GM21360 (cell line): ENCODE measurements at regions not wholly inside any gene's neighbourhood (a gene's known extent, or its start where the extent isn't known, plus 50 kb on each side); places are given as distances from the start of the nearest gene placed in this dataset.
"Not testable (repeated sequence)": the region's sequence is repeated elsewhere in the genome, so short reads cannot be mapped to it uniquely, and the experiment has no call there.

Experiments used
- ATAC-seq: cut with Tn5 transposase; IDR thresholded peaks from one replicate; pipeline ENCODE4 v1.9.1; 2021; ENCODE audit warnings: mild to moderate bottlenecking, moderate library complexity; ENCODE audit not compliant: unreplicated experiment

GRCh38 chr21:19197950-19198349, 794.4 kb upstream of the TMPRSS15 start:
- ATAC-seq: no peak

- no peak for ATAC-seq
Observed at GRCh38 chr21:19198801-19199200, 795.2 kb upstream of the TMPRSS15 start.

GRCh38 chr21:19218163-19218562, 814.6 kb upstream of the TMPRSS15 start:
- ATAC-seq: no peak

GRCh38 chr21:19224090-19224489, 820.5 kb upstream of the TMPRSS15 start:
- ATAC-seq: no peak

GRCh38 chr21:19228226-19228625, 824.6 kb upstream of the TMPRSS15 start:
- ATAC-seq: no peak

GRCh38 chr21:19233841-19234240, 830.3 kb upstream of the TMPRSS15 start:
- ATAC-seq: not testable (repeated sequence)

- ATAC-seq: no peak
Observed at GRCh38 chr21:19236209-19236608, 832.6 kb upstream of the TMPRSS15 start.

- ATAC-seq: no peak
Observed at GRCh38 chr21:19237608-19238007, 834.0 kb upstream of the TMPRSS15 start.

GRCh38 chr21:19239696-19240095, 836.1 kb upstream of the TMPRSS15 start:
- no peak for ATAC-seq

GRCh38 chr21:19244502-19245187, 841.1 kb upstream of the TMPRSS15 start:
- no peak for ATAC-seq

- ATAC-seq: no peak
Observed at GRCh38 chr21:19245188-19245580, 841.6 kb upstream of the TMPRSS15 start.

- no peak for ATAC-seq
Observed at GRCh38 chr21:19246018-19246417, 842.4 kb upstream of the TMPRSS15 start.

GRCh38 chr21:19256934-19257660, 853.5 kb upstream of the TMPRSS15 start:
- ATAC-seq: no peak

GRCh38 chr21:19261731-19262376, 858.3 kb upstream of the TMPRSS15 start:
- ATAC-seq: no peak

GRCh38 chr21:19266636-19267035, 863.1 kb upstream of the TMPRSS15 start:
- no peak for ATAC-seq

- no peak for ATAC-seq
Observed at GRCh38 chr21:19268686-19269085, 865.1 kb upstream of the TMPRSS15 start.

GRCh38 chr21:19275065-19275464, 871.5 kb upstream of the TMPRSS15 start:
- ATAC-seq: no peak

- ATAC-seq: no peak
Observed at GRCh38 chr21:19276665-19277064, 873.1 kb upstream of the TMPRSS15 start.

- no peak for ATAC-seq
Observed at GRCh38 chr21:19286876-19287275, 883.3 kb upstream of the TMPRSS15 start.

GRCh38 chr21:19290328-19290727, 886.7 kb upstream of the TMPRSS15 start:
- no peak for ATAC-seq

GRCh38 chr21:19320291-19320690, 916.7 kb upstream of the TMPRSS15 start:
- no peak for ATAC-seq

GRCh38 chr21:19321688-19322087, 918.1 kb upstream of the TMPRSS15 start:
- ATAC-seq: no peak
